Islet precursor cell (in vitro differentiated cells): ENCODE measurements at regions not wholly inside any gene's neighbourhood (a gene's known extent, or its start where the extent isn't known, plus 50 kb on each side); places are given as distances from the start of the nearest gene placed in this dataset.
"Not testable (repeated sequence)": the region's sequence is repeated elsewhere in the genome, so short reads cannot be mapped to it uniquely, and the experiment has no call there.

Source experiments
- DNase-seq: peaks from one replicate; pipeline ENCODE4 v3.0.0-alpha.2; 2018

DNA sequence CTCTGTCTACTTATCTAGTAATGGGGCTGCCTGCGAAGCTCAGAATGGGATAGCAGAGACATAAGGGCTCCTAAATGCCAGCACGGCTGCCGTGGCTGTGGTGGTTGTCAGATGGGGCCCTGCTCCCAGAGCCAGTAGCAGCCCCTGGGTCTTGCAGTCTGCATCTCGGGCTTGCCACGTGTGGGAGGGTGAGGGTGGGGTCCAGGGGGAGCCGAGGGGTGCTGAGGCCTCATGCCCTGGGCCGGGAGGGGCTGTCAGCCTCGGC, 88.8 kb upstream of the GSE1 start:
- no peak for DNase-seq

DNA sequence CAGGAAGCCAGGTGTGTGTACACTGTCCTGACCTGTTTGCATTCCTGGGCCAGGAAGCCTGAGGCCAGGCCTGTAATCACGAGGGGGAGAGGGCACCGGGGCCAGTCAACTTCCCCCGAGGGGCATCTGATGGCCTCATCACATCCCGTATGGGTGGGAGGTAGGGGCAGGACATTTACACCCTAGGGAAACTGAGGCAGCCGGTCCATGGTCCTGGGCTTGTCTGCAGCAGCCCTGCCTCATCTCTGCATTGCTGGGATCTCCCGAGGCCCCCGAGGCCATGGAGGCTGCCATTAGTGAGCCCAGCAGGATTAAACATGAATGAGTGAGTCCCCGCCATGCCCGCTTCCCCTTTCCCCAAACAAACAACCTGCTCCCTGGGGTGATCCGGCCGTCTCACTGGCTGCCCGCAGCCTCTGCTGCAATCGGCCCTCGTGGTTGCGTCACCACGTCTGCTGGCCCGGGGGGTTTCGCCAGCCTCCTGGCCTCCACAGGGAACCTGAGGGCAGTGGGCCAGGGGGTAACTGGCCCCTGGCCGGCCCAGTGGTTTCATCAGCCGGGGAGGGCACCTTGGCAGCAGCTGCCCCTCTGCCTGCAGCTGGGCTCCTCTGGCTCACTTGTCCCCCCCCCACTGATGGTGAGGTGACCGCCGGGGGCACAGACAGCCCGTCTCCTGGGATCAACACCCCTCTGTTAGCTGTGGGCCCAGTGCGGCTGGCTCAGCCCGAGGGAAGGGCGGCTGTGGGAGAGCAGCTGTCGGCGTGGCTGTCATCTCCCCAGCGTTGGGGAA, 88.3 kb upstream of the GSE1 start:
- peak; percentile 82 for DNase-seq

DNA sequence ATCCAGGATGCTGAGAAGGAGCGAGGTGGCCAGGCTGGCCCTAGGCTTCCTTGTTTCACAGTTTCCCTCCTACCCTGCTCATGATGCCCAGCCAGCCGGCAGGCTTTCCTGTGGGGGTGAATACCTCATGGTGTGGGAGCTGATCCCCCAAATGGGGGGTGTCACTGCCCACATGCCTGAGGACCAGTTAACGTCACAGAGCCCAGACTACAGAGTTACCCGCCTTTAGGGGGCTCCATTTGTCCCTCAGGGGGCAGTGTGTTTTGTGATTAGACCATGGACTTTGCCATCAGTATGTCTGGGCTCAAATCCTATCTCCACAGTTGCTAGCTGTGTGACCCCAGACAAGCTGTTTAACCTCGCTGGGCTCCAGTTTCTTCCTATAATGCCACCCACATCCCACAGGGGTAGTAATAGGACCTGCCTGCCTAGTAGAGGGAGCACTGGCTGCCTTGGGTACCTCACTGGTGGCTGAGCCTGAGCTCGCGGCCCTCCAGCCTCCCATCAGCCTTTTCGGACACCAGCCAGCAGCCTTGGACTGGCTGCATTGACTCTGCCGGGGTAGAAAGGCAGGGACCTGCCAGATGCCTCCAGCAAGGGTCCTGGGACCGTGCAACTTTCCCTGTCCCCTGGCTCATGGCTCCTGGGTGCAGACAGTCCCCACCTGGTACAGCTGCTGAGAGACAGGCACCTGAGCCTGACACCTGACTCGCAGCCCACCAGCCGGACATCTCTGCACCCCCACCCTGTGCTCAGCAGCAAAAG, 87.5 kb upstream of the GSE1 start:
- DNase-seq = no peak

DNA sequence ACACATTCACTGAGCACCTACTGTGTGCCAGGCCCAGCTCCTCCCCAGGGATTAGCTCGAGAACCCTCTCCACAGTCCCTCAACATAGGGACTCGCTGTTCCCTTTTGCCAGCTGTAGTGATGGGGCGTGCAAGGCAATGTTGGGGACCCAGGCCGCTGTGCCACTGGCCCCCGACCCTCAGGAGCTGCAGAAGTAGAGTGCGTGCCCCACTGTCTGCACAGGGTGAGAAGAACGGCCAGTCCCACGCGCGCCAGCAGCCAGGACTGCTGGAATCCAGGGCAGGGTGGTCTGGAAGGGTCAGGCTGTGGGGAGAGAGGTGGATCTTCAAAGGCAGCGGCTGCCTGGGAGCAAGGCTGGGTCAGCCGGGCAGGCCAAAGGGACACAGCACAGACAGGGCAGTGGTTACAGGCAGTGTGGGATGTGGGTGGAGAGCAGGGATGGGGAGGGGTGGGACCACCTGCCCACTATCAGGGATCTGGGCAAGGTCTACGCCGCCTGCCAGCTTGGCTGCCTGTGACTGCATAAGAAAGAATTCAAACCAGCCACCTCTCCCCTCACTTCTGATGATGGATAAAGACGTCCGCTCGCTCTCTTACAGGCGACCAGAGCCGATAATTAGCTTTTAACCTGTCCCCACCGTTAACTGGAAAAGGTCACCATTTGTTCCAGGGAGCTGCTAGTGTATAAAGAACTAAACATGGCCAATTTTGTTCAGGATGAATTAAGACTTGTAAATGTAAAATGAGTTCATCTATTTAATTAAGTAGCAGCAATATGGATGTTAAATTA, 86.7 kb upstream of the GSE1 start:
- peak; percentile 77 for DNase-seq

DNA sequence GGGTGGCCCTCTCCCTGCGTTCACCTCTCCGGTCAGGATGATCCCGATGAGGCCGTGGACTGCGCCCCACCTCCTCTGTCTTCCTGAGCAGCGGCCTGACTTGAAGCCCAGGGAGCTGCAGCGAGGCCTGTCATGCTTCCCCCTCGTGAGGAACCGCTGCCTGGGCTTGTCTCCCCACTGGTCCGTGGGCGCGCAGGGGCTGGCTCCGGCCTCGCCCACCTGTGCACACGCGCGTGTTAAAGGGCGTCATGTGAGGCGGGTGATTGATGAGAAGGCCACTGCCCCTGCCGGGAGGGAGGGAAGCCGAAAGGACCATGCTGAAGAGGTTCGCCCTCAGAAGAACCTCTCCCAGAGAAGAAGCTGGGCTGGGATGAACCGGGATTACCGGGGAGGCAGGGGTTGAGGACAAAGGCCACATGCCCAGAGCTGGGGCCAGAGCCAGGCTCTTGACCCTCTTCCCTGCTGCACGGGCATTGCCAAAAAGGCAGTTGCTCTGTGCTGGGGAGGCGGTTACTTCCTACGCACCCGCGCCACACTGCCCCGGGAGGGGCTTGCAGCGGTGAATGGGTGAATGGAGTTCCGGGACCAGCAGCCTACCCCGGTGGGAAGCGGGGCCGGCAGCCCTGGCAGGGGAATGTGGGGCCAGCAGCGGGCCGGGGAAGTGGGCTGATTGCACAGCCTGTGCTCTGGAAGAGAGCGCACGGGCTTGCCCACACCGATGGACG, 85.9 kb upstream of the GSE1 start:
- no peak for DNase-seq

DNA sequence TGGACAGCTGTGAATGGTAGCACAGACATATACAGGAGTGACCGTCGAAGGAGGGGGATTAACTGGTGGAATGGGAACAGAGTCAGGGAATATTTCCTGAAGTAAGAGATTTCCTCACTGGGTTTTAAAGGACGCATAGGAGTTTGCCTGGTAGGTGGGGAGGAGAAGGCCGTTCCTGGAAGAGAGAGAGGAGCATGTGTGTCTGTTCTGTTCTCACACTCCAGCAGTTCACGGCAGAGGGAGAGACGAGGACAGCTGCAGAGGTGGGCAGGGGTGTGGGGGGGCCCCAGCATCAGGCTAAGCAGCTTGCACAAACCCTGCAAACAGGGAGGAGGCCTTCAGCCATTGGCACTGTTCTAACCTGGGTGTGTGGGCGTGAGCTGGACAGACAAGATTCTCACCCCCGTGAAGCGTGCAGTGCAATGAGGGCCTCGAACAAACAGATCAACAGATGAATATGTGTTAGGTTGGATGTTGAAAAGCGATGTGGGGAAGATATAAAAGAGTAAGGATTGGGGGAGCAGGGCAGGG, 85.3 kb upstream of the GSE1 start:
- DNase-seq = no peak

DNA sequence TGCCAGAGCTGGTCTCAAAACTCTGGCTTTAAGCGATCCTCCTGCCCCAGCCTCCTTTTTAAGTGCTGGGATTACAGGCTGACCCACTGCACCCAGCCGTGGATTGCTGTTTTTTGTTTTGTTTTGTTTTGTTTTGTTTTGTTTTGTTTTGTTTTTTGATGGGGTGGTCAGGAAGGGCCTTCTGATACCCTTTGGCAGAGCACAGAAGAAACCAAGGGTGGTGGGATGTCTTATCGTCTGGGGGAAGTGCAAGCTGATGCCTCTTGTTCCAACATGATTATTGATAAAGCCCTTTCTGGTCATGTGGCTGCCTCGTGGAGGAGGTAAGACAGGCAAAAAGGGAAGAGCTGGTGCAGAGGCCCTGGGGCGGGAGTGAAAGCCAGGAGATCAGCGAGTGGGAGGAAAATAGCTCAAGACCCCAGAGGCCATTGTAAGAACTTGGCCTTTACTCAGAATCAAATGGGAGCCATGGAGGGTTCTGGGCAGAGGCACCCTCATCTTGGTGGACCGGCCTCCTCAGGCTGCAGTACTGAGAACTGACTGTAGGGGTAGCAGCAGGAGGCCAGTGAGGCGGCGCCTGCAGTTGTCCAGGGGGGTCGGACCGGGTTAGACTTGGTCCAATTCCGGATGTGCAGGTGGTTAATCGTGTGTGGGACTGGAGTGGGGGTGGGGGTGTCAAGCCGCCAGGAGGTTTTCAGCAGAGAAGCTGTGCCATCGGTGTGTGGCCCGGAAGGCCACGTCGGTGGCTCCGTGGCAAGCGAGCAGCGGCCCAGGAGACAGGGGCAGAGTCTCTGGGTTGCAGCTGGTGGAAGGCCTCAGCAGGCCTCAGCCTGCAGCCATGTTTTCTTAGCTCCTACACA, 84.4 kb upstream of the GSE1 start:
- no peak for DNase-seq

DNA sequence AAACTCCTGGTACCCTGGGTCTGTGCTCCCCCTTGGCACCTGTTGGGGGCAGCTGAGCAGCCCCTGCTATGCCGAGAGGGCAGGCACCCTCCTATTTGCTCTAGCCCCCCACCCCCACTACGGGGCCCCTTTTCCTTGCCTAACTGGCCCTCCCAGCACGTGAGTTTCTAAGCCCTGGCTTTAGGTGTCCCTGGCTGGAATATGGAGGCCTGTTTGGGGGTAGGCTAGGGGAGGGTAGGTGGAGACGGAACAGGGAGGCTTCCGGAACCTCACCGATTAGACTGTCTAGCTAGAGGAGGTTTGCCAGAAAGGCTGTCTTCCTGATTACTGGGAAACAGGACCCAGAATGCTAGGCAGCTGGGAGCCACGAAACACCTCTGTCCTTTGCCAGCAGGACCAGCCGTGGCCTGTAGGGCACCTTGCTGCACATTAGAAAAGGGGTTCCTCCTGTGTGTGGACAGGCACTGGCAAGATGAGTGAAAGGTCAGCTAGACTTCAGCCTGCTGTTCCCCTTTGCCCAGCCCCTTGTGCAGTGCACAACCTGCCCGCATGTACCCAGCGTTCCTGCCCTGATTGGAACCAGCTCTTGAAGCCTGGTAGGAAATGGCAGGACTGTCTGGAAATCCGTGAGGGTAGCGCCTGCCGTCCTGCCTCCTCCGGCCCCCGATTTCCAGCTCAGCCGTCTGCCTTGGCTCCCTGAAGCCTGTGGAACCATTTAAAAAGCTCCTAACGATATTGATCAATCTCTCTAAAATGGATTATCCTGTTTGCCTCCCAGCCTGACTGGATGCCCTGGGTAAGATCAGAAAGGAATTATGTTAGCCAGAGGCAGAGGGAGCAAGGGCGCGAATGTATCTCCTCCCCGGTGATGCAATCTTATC, 83.4 kb upstream of the GSE1 start:
- DNase-seq = no peak

DNA sequence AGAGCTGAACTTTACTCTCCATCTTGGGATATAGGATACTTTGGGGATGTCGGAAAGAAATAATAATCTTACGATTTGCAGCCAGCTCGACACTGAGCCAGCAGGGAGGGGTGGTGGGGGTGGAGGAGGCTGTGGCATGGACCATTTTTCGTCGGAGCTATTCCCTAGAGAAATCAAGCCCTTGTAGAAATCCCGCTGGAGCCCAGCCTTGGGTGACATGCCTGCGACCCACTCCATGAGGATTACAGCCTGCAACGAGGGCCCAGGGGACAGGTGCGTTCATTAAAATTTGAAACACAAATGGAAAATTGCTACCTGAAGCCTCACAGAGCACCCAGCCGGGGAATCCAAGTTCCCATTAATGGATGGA, 82.8 kb upstream of the GSE1 start:
- no peak for DNase-seq

DNA sequence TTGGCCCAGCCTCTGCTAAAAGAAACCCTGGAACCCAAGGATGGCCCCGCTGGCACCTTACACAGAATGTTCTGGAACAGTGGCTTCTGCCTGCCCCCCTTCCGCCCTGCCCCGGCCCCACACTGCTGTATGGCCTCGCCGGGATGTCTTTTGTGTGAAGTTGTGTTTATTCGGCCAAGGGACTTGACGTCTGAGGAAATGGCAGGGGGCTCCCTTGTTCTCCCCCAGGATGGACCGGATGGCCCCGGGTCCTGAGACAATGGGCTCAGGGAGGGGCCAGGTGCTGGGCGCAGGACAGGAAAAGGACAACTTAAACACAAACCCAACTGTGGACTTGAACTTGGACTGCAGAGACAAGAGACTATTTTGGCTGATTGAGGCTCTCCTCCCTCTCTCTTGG, 81.6 kb upstream of the GSE1 start:
- no peak for DNase-seq

DNA sequence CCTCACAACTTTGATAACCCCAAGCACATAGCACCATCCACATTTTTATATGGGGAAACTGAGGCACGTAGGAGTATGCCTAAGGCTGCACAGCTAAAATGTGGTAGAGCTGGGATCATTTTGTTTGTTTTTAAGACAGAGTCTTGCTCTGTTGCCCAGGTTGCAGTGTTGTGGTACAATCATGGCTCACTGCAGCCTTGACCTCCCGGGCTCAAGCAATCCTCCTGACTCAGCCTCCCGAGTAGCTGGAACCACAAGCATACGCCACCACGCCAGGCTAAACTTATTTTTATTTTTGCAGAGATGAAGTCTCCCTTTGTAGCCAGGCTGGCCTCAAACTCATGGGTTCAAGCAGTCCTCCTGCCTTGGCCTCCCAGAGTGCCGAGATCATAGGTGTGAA, 81.0 kb upstream of the GSE1 start:
- DNase-seq = no peak

DNA sequence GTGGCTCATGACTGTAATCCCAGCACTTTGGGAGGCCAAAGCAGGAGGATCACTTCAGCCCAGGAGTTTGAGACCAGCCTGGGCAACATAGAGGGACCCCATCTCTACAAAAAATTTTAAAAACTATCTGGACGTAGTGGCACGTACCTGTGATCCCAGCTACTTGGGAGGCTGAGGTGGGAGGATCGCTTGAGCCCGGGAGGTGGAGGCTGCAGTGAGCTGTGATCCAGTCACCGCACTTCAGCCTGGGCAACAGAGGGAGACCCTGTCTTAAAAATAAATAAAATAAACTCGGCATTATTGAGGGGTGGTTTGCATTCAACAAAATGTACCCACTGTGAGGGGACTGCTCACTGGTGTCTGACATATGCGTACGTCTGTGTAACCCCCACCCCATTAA, 79.5 kb upstream of the GSE1 start:
- not testable (repeated sequence) for DNase-seq

DNA sequence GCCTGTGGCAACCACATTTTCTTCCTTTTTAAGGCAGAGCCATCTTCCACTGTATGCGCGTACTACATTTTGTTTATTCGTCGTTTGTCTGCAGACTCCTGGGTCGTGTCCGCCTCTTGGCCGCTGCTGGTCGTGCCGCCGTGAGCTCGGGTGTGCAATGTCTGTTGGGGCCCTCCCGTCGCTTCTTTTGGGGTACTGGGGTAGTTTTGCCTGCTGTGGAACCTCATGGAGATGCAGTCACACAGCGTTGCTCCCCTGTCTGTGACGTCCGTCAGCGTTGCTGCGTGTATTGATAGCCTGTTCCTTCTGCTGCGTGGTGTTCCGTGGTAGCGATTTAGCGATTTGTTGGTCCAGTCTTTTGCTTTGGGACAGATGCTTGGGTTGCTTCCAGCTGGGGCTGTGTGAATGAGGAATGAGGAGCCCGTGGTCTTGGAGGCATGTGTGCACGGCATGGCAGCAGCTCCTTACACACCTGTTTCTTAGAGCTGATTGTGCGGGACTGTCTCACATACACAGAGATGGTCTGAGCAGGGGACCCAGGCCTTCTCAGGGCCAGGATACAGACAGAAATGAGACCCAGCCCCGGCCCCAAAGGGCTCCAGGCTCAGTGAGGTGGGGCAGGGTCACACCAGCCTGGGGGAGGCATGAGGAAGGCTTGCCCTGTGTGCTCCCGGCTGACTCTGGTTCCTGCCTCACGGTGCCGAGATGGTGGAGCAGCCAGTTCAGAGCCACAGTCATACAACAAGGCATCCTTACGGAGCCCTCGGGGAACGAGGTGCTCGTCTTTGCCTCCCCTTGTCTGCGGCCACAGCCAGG, 78.4 kb upstream of the GSE1 start:
- no peak for DNase-seq

DNA sequence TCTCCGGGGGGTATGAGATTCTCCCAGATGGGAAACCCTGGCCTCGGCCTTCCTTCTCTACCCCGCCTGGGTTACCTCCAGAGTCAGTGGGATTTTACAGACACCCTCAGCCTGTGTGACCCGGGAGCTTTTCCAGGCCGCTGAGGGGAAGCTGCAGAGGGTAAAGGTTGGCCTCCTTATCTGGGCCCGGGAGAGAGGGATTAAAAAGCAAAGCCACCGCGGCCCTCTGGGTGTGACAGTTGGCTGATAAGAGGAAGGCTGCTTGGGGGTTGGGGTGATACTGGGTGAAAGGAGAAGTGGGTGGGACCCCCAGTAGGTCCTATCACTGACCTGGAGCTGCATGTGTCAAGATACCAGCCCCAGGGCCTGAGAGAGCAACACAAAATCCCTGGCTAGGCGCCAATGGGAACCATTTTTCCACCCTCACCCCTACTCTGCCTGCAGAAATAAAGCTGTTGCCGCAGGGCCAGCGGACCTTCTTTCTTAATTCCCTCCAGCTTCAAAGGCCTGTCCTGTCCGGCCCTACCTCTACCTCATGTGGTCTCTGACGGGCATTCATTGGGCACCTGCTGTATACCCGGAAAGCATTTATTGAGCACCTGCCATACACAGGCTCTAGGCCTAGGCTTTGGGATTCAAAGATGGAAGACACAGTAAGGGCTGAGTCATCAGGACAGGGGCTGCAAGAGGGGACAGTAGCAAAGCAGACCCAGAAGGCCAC, 77.6 kb upstream of the GSE1 start:
- no peak for DNase-seq

DNA sequence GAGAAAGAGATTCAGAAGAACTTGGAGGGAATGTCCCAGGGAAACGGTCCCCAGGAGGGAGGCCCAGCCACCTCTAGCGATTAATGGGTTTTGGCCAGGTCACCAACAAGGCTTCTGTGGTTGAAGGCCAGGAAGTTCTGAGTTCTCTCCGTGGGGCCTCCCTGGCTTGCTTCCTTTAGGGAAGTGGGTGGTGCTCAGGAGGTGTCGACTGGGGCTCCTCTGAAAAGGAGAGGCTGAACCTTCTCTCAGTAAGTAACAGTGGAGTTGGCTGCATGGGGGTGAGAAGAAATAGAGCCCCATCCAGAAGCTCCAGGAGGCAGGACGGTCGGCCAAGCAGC, 77.1 kb upstream of the GSE1 start:
- no peak for DNase-seq

DNA sequence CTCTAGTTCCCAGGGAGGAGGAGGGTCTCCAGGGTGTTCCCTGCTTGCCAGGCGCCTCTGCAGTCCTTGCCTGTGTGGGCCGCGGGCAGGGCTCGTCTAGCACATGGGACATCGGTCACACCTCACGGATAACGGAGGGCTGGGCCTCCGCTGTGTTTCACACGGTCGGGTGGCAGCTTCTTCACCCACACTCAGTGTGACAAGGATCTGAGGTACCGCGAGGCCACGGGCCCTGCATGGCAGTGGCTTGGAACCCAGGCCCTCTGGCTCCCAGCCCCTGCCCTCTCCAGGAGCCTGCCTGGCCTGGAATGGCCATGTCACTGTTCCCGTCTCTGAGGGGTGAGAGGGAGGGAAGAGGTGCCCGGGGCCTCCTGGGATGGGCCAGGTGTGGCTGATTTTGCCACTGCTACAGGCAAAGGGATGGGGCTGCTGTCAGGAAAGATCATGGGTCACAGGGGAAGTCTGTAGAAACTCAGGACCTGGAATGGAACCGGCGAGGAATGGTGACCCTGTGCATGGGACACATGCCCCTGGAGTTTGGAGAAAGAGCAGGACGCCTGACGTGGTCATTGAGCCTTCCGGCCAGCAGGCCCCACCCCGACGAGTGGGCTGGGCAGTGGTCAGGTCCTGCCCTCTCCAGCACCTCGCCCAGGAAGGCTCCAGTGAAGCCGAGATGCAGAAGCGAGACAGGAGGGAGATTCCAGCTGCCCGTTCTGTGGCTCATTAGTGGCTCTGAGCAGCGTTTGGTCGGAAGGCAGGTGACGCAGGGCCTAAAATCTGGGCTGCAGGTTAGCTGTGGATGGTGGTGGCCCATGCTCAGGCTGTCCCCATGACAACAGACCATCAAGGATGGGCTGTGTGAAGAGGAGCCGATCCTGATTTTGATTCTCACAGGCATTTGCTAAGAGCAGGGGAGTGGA, 76.5 kb upstream of the GSE1 start:
- no peak for DNase-seq

DNA sequence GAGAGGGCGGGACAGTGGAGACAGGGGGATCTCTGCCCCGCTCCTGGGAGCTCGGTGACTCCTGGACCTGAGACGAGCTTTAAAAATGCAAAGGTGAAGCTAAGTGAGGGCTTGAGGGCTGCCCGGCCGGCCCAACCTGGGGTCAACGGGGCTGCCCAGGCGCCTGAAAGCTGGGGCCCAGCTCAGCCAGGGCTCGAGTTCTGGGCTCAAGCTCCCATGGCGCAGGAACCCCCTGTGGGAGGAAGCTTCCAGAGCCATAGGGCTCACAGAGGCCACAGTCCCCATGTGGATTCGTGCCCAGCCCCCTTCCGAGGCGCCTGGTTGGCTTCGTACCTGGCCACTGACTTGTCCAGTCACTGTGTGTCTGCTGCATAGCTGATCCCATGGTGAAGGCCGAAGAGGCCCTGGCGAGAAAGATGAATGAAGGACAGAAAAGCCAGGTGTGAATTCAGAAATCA, 75.8 kb upstream of the GSE1 start:
- DNase-seq = no peak

DNA sequence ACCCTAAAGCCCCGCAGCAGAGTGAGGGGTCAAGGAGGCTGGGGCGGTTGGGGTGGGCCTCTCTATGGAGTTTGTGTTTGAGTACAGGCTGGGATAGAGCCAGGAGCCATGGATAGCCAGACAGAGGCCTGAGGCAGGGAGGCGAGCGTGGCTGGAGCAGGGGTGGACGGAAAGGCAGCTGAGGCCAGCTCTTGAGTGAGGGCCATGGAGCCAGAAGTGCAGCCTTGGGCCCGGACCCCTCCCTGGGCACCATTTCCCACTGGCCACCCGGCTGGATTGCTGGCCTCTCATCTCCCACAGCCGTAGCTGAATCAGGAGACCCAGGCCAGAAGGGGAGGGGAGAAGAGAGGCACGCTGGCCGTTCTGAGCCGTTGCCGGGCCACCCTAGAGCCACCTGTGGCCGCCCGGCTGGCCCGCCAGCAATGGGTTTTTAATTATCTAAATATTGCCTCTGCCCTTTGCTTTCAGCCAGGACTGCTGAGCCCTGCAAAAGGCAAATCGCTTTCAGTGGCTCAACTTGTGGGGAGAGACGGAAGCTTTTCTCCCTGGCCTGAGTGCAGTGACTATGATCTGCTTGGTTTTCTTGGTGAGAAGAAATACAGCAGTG, 75.2 kb upstream of the GSE1 start:
- no peak for DNase-seq
